Esophagus squamous epithelium (tissue), 4 donors: ENCODE measurements at regions not wholly inside any gene's neighbourhood (a gene's known extent, or its start where the extent isn't known, plus 50 kb on each side); places are given as distances from the start of the nearest gene placed in this dataset.

Experiments used
- CTCF ChIP-seq, 6 experiments: fragments of 450-650 bp in 4 of 6; fragments of 200-600 bp in 2 of 6; sonication (generic) in 2 of 6; IDR thresholded peaks; one replicate each; pipeline ENCODE4 v1.5.1; 2016 to 2019; ENCODE audit warnings: antibody characterized with exemption in 6 of 6, mild to moderate bottlenecking in 4 of 6, moderate library complexity in 4 of 6
- POLR2A ChIP-seq, 4 donors: fragments of 450-650 bp; IDR thresholded peaks; one replicate each; pipeline ENCODE4 v1.6.1; 2017; ENCODE audit warnings: antibody characterized with exemption in 4 of 4, mild to moderate bottlenecking in 4 of 4, moderate library complexity in 3 of 4

DNA sequence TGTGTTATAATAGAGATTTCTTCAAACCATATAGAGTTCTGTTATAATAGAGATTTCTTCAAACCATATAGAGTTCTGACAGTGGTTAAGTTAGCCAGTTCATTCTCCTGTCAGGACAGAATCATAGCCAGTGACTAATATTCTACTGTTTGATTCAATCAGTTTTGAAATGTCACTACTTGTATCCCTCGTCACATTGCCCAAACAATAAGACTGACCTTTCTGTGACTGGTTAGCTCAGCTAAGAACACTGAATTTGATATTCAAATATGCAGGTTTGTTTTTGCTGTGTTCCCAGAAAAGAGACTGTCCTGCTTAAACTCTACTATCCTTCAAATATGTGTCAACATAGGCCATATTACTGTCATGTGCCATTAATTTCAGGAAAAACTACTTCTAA lies 74.4 kb downstream of the ALG10B start:
- TF ChIP-seq CTCF (IDR thresholded peaks at IDR 0.05), result no peak
- TF ChIP-seq POLR2A (IDR thresholded peaks at IDR 0.05), result no peak
